ENCODE measurements at regions not wholly inside any gene's neighbourhood (a gene's known extent, or its start where the extent isn't known, plus 50 kb on each side); places are given as distances from the start of the nearest gene placed in this dataset.
"Not testable (repeated sequence)": the region's sequence is repeated elsewhere in the genome, so short reads cannot be mapped to it uniquely, and the experiment has no call there.

- DNase-seq: no peak
Measured at GRCh38 chr10:130691776-130692175, 555.6 kb downstream of the GLRX3 start.

GRCh38 chr10:130696870-130697269 is 560.7 kb downstream of the GLRX3 start:
- DNase-seq: no peak

GRCh38 chr10:130707389-130707979 is 571.3 kb downstream of the GLRX3 start:
- DNase-seq: peak; percentile 18

- no peak for DNase-seq
Measured at GRCh38 chr10:130708465-130709070, 572.4 kb downstream of the GLRX3 start.

GRCh38 chr10:130709415-130709814 is 573.2 kb downstream of the GLRX3 start:
- no peak for DNase-seq

GRCh38 chr10:130711072-130711471 is 574.9 kb downstream of the GLRX3 start:
- no peak for DNase-seq

- no peak for DNase-seq
Measured at GRCh38 chr10:130713135-130713534, 576.9 kb downstream of the GLRX3 start.

- DNase-seq: no peak
Measured at GRCh38 chr10:130713731-130714130, 577.5 kb downstream of the GLRX3 start.

- DNase-seq: no peak
Measured at GRCh38 chr10:130714742-130715467, 578.7 kb downstream of the GLRX3 start.

- no peak for DNase-seq
Measured at GRCh38 chr10:130715686-130716670, 579.8 kb downstream of the GLRX3 start.

- peak; percentile 13 for DNase-seq
Measured at GRCh38 chr10:130717083-130717482, 580.9 kb downstream of the GLRX3 start.

GRCh38 chr10:130718744-130719447 is 582.7 kb downstream of the GLRX3 start:
- DNase-seq: not testable (repeated sequence)

GRCh38 chr10:130719448-130719752 is 583.2 kb downstream of the GLRX3 start:
- no peak for DNase-seq

GRCh38 chr10:130720235-130720634 is 584.0 kb downstream of the GLRX3 start:
- DNase-seq: no peak

GRCh38 chr10:130721971-130722370 is 585.8 kb downstream of the GLRX3 start:
- peak; percentile 57 for DNase-seq

- DNase-seq: no peak
Measured at GRCh38 chr10:130723704-130724103, 587.5 kb downstream of the GLRX3 start.

- no peak for DNase-seq
Measured at GRCh38 chr10:130725474-130725970, 586.0 kb downstream of the TCERG1L start.

GRCh38 chr10:130726996-130727725 is 584.4 kb downstream of the TCERG1L start:
- DNase-seq: no peak

GRCh38 chr10:130727766-130728490 is 583.6 kb downstream of the TCERG1L start:
- no peak for DNase-seq

GRCh38 chr10:130728531-130729215 is 582.8 kb downstream of the TCERG1L start:
- no peak for DNase-seq
